Liver (tissue), 3 donors: ENCODE measurements at regions not wholly inside any gene's neighbourhood (a gene's known extent, or its start where the extent isn't known, plus 50 kb on each side); places are given as distances from the start of the nearest gene placed in this dataset.

ENCODE experiments used
- EGR1 ChIP-seq, 2 donors: IDR thresholded peaks; 2 replicates each; pipeline ENCODE4 v1.6.1; 2016 to 2018; ENCODE audit warnings: antibody characterized with exemption in 2 of 2, low read depth in 2 of 2
- FOXA1 ChIP-seq: IDR thresholded peaks from 2 replicates; pipeline ENCODE4 v1.6.1; 2016; ENCODE audit warnings: antibody characterized with exemption
- GABPA ChIP-seq, 2 donors: IDR thresholded peaks in 1 of 2; conservative IDR thresholded peaks in 1 of 2; 2 replicates each; pipeline ENCODE4 v1.6.1; 2016; ENCODE audit warnings: antibody characterized with exemption in 2 of 2, mild to moderate bottlenecking in 1 of 2, moderate library complexity in 1 of 2
- HNF4A ChIP-seq, 2 donors: conservative IDR thresholded peaks; 2 replicates each; pipeline ENCODE4 v1.6.1; 2016; ENCODE audit warnings: antibody characterized with exemption in 2 of 2, mild to moderate bottlenecking in 2 of 2
- HNF4G ChIP-seq: IDR thresholded peaks from 2 replicates; pipeline ENCODE4 v1.6.1; 2016; ENCODE audit warnings: antibody characterized with exemption
- JUND ChIP-seq, 2 donors: IDR thresholded peaks; 2 replicates each; pipeline ENCODE4 v1.6.1; 2016; ENCODE audit warnings: antibody characterized with exemption in 2 of 2
- NR2F2 ChIP-seq: IDR thresholded peaks from 2 replicates; pipeline ENCODE4 v1.6.1; 2016; ENCODE audit warnings: antibody characterized with exemption
- RAD21 ChIP-seq, 2 donors: IDR thresholded peaks; 2 replicates each; pipeline ENCODE4 v1.6.1; 2016; ENCODE audit warnings: antibody characterized with exemption in 2 of 2, mild to moderate bottlenecking in 2 of 2
- RXRA ChIP-seq, 2 donors: IDR thresholded peaks; 2 replicates each; pipeline ENCODE4 v1.6.1; 2017 to 2018; ENCODE audit warnings: antibody characterized with exemption in 2 of 2, mild to moderate bottlenecking in 1 of 2
- YY1 ChIP-seq: IDR thresholded peaks from 2 replicates; pipeline ENCODE4 v1.6.1; 2016; ENCODE audit warnings: antibody characterized with exemption, mild to moderate bottlenecking
- TF ChIP-seq, protein P1 (sequence below): fragments of 150-350 bp; IDR thresholded peaks from 2 replicates; pipeline ENCODE4 v1.5.1; 2017; ENCODE audit warnings: improper control_type of control experiment, low read depth, low read length; ENCODE audit not compliant: missing input control
- TF ChIP-seq, protein P2 (sequence below): IDR thresholded peaks from 2 replicates; pipeline ENCODE4 v1.6.1; 2016; ENCODE audit warnings: antibody characterized with exemption, mild to moderate bottlenecking
- TF ChIP-seq, protein P3 (sequence below): IDR thresholded peaks from 2 replicates; pipeline ENCODE4 v1.6.1; 2016; ENCODE audit warnings: antibody characterized with exemption
- TF ChIP-seq, protein P4 (sequence below): IDR thresholded peaks from 2 replicates; pipeline ENCODE4 v1.6.1; 2016; ENCODE audit warnings: antibody characterized with exemption
- donor health status: healthy.
- donor health status: healthy.

DNA sequence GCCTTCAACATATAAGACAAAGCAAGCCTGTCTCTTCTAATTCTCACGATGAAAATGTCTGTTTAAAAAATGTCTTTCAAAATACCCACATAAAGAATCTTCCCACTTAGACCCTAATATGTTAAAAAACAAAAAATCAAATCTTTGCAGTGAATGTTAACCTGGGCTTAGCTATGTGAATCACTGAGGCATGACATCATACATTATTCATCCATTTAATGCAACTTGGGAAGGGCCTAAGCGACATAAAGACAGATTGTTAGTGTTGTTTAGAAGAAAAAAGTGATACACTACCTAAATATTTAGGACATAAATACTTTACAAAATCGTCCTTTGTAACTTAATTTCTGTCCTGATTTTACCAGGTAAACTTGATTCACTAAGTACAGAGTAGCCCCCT is 648.5 kb upstream of the NRP1 start:
- TF ChIP-seq, protein P1, sequence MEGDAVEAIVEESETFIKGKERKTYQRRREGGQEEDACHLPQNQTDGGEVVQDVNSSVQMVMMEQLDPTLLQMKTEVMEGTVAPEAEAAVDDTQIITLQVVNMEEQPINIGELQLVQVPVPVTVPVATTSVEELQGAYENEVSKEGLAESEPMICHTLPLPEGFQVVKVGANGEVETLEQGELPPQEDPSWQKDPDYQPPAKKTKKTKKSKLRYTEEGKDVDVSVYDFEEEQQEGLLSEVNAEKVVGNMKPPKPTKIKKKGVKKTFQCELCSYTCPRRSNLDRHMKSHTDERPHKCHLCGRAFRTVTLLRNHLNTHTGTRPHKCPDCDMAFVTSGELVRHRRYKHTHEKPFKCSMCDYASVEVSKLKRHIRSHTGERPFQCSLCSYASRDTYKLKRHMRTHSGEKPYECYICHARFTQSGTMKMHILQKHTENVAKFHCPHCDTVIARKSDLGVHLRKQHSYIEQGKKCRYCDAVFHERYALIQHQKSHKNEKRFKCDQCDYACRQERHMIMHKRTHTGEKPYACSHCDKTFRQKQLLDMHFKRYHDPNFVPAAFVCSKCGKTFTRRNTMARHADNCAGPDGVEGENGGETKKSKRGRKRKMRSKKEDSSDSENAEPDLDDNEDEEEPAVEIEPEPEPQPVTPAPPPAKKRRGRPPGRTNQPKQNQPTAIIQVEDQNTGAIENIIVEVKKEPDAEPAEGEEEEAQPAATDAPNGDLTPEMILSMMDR: no peak
- TF ChIP-seq, protein P2, sequence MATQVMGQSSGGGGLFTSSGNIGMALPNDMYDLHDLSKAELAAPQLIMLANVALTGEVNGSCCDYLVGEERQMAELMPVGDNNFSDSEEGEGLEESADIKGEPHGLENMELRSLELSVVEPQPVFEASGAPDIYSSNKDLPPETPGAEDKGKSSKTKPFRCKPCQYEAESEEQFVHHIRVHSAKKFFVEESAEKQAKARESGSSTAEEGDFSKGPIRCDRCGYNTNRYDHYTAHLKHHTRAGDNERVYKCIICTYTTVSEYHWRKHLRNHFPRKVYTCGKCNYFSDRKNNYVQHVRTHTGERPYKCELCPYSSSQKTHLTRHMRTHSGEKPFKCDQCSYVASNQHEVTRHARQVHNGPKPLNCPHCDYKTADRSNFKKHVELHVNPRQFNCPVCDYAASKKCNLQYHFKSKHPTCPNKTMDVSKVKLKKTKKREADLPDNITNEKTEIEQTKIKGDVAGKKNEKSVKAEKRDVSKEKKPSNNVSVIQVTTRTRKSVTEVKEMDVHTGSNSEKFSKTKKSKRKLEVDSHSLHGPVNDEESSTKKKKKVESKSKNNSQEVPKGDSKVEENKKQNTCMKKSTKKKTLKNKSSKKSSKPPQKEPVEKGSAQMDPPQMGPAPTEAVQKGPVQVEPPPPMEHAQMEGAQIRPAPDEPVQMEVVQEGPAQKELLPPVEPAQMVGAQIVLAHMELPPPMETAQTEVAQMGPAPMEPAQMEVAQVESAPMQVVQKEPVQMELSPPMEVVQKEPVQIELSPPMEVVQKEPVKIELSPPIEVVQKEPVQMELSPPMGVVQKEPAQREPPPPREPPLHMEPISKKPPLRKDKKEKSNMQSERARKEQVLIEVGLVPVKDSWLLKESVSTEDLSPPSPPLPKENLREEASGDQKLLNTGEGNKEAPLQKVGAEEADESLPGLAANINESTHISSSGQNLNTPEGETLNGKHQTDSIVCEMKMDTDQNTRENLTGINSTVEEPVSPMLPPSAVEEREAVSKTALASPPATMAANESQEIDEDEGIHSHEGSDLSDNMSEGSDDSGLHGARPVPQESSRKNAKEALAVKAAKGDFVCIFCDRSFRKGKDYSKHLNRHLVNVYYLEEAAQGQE: no peak
- TF ChIP-seq GABPA (IDR thresholded peaks at IDR 0.05 in 1 of 2, conservative IDR thresholded peaks at IDR 0.05 in 1 of 2): no peak
- TF ChIP-seq, protein P3, sequence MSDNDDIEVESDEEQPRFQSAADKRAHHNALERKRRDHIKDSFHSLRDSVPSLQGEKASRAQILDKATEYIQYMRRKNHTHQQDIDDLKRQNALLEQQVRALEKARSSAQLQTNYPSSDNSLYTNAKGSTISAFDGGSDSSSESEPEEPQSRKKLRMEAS: no peak
- TF ChIP-seq EGR1 (IDR thresholded peaks at IDR 0.05; ENCODE audit: low read depth in 2 of 2): no peak
- TF ChIP-seq, protein P4, sequence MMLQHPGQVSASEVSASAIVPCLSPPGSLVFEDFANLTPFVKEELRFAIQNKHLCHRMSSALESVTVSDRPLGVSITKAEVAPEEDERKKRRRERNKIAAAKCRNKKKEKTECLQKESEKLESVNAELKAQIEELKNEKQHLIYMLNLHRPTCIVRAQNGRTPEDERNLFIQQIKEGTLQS: no peak
- no peak for TF ChIP-seq YY1
- TF ChIP-seq HNF4A (conservative IDR thresholded peaks at IDR 0.05): no peak
- TF ChIP-seq RAD21 (IDR thresholded peaks at IDR 0.05): no peak
- no peak for TF ChIP-seq FOXA1
- no peak for TF ChIP-seq JUND (IDR thresholded peaks at IDR 0.05)
- no peak for TF ChIP-seq NR2F2
- no peak for TF ChIP-seq HNF4G
- no peak for TF ChIP-seq RXRA (IDR thresholded peaks at IDR 0.05)
